Hepatocyte (in vitro differentiated cells): ENCODE measurements at regions not wholly inside any gene's neighbourhood (a gene's known extent, or its start where the extent isn't known, plus 50 kb on each side); places are given as distances from the start of the nearest gene placed in this dataset.

ENCODE experiments used
- EZH2 ChIP-seq: fragments of 200-600 bp; sonication (generic); IDR thresholded peaks from 2 replicates; pipeline ENCODE4 v1.6.1; 2016; ENCODE audit warnings: antibody characterized with exemption, mild to moderate bottlenecking, borderline replicate concordance
- EZH2phosphoT487 ChIP-seq: fragments of 200-600 bp; sonication (generic); IDR thresholded peaks from one replicate; pipeline ENCODE4 v1.6.1; 2018; ENCODE audit warnings: antibody characterized with exemption, mild to moderate bottlenecking, low read depth, moderate library complexity; ENCODE audit not compliant: unreplicated experiment, severe bottlenecking
- TF ChIP-seq, protein P1 (sequence below): fragments of 200-600 bp; sonication (generic); IDR thresholded peaks from 2 replicates; pipeline ENCODE4 v1.5.1; 2016; ENCODE audit warnings: antibody characterized with exemption, mild to moderate bottlenecking; ENCODE audit not compliant: poor library complexity

DNA sequence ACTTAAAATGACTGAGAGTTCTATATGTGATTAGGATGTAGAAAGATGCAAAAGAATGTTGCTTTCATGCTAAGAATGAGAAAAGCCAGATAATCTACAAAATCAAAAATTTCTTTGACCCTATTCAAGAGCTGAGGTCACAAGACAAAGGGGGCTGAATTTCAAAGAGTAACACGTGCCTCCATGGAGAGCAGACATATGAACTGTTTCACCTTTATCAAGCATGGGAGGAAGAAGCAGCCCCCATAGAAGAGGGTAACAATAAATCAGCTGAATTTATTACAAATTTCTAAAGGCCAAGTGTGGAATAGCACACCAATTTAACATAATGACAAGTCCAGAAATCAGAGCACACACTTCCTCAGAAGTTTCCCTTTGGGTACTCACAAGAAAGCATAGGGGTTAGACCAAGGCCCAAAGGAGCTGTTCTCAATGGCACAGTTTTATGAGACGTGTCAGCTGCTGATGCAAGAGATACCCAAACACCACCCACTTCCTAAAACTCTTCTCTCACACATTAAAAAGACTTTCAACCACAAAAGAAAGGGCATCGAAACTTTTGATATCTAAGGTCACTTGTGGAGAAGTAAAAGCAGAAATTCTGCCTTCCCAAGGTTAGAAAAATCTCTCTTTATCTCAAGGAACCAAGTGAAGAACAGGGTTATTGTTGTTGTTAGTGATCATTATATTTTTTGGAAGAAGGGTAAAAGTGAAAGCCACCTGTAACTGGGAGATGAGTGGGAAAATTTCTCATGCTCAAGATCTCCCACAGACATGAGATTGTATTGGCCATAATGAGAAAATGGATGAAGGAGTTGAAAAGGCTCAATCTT, 950.1 kb downstream of the TRIB2 start:
- TF ChIP-seq, protein P1, sequence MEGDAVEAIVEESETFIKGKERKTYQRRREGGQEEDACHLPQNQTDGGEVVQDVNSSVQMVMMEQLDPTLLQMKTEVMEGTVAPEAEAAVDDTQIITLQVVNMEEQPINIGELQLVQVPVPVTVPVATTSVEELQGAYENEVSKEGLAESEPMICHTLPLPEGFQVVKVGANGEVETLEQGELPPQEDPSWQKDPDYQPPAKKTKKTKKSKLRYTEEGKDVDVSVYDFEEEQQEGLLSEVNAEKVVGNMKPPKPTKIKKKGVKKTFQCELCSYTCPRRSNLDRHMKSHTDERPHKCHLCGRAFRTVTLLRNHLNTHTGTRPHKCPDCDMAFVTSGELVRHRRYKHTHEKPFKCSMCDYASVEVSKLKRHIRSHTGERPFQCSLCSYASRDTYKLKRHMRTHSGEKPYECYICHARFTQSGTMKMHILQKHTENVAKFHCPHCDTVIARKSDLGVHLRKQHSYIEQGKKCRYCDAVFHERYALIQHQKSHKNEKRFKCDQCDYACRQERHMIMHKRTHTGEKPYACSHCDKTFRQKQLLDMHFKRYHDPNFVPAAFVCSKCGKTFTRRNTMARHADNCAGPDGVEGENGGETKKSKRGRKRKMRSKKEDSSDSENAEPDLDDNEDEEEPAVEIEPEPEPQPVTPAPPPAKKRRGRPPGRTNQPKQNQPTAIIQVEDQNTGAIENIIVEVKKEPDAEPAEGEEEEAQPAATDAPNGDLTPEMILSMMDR: no peak
- TF ChIP-seq EZH2phosphoT487: no peak
- TF ChIP-seq EZH2: no peak
